GM12891 (cell line): ENCODE measurements at regions not wholly inside any gene's neighbourhood (a gene's known extent, or its start where the extent isn't known, plus 50 kb on each side); places are given as distances from the start of the nearest gene placed in this dataset.

Experiments
- PAX5 ChIP-seq: IDR thresholded peaks from 2 replicates; pipeline ENCODE4 v1.6.1; 2011; ENCODE audit warnings: low read length, moderate library complexity, mild to moderate bottlenecking; ENCODE audit not compliant: insufficient read depth, severe bottlenecking
- POLR2A ChIP-seq: IDR thresholded peaks from 2 replicates; pipeline ENCODE4 v1.6.1; 2011; ENCODE audit warnings: low read depth, low read length, control low read depth
- POLR2AphosphoS5 ChIP-seq: IDR thresholded peaks from 2 replicates; pipeline ENCODE4 v1.6.1; 2011; ENCODE audit warnings: low read depth, low read length, control low read depth
- SPI1 ChIP-seq: IDR thresholded peaks from 2 replicates; pipeline ENCODE4 v1.6.1; 2011; ENCODE audit warnings: low read depth, low read length, control low read depth
- TAF1 ChIP-seq: IDR thresholded peaks from 2 replicates; pipeline ENCODE4 v1.6.1; 2011; ENCODE audit warnings: low read depth, low read length, control low read depth

DNA sequence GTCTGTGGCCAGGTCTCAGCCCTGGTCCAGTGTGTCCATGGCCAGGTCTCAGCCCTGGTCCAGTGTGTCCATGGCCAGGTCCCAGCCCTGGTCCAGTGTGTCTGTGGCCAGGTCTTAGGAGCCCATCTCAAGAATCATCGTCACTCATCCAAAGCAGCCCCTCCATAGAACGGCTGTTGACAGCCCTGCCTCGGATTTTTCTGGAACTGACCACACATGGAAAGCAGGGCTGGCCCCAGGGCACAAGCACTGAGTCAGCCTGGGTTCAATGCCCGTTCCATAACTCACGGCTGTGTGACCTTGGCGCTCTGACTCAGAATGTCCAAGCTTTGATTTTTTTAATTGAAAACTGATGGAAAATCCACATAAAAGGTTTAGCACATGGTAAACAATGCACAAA lies 59.9 kb upstream of the SNTG2 start:
- TF ChIP-seq POLR2A (no peak), TAF1 (no peak), POLR2AphosphoS5 (no peak), SPI1 (no peak), PAX5 (no peak)
